ENCODE measurements at regions not wholly inside any gene's neighbourhood (a gene's known extent, or its start where the extent isn't known, plus 50 kb on each side); places are given as distances from the start of the nearest gene placed in this dataset.

DNA sequence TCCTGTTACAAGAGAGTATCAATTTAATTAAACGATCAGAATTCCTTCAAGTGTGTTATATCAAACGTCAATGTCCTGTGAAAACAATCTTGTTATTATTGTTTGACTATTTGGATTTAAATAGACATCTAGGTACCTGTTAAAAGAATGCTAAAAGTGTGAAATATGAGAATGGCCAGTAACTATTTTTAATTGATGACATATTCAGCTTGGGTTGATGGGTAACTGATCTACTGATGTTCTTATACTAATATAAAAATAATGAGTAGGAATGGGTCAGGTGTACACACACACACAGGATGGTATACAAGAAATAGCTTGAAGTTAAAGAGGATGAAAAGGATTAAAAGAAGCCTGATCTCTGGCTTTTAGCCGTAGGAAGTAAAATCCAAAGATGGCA is 146.0 kb downstream of the SLC38A4 start:
- no peak for TF ChIP-seq TEAD4 (IDR thresholded peaks at IDR 0.05; ENCODE audit: borderline replicate concordance, insufficient read depth)
- no peak for TF ChIP-seq POLR2AphosphoS5 (IDR thresholded peaks at IDR 0.05; ENCODE audit: low read depth, low read length)
- TF ChIP-seq, protein P1, sequence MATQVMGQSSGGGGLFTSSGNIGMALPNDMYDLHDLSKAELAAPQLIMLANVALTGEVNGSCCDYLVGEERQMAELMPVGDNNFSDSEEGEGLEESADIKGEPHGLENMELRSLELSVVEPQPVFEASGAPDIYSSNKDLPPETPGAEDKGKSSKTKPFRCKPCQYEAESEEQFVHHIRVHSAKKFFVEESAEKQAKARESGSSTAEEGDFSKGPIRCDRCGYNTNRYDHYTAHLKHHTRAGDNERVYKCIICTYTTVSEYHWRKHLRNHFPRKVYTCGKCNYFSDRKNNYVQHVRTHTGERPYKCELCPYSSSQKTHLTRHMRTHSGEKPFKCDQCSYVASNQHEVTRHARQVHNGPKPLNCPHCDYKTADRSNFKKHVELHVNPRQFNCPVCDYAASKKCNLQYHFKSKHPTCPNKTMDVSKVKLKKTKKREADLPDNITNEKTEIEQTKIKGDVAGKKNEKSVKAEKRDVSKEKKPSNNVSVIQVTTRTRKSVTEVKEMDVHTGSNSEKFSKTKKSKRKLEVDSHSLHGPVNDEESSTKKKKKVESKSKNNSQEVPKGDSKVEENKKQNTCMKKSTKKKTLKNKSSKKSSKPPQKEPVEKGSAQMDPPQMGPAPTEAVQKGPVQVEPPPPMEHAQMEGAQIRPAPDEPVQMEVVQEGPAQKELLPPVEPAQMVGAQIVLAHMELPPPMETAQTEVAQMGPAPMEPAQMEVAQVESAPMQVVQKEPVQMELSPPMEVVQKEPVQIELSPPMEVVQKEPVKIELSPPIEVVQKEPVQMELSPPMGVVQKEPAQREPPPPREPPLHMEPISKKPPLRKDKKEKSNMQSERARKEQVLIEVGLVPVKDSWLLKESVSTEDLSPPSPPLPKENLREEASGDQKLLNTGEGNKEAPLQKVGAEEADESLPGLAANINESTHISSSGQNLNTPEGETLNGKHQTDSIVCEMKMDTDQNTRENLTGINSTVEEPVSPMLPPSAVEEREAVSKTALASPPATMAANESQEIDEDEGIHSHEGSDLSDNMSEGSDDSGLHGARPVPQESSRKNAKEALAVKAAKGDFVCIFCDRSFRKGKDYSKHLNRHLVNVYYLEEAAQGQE (IDR thresholded peaks at IDR 0.05; ENCODE audit: low read depth, low read length) = no peak
